Head of caudate nucleus (tissue), 42 donors: ENCODE measurements at regions not wholly inside any gene's neighbourhood (a gene's known extent, or its start where the extent isn't known, plus 50 kb on each side); places are given as distances from the start of the nearest gene placed in this dataset.
"Not testable (repeated sequence)": the region's sequence is repeated elsewhere in the genome, so short reads cannot be mapped to it uniquely, and the experiment has no call there.

Experiments
- DNase-seq, 42 donors: peaks; one replicate each; pipeline versions ENCODE4 v3.0.0 to v3.0.0-alpha.2; 2020 to 2021; ENCODE audit warnings: mixed read lengths in 7 of 42
- intact Hi-C: fragments of 100-400 bp; cut with DNase I; formaldehyde crosslinking; loops from one replicate; pipeline ENCODE4 v1.15.0; 2022

GRCh38 chr20:56762829-56763228, 133.7 kb downstream of the TFAP2C start:
- intact Hi-C loops, result no loop called here
- no peak for DNase-seq

GRCh38 chr20:56764671-56765070, 135.6 kb downstream of the TFAP2C start:
- intact Hi-C loops, result no loop called here
- no peak for DNase-seq

GRCh38 chr20:56765172-56766073, 136.3 kb downstream of the TFAP2C start:
- intact Hi-C loops, result no loop called here
- DNase-seq, result no peak

DNA sequence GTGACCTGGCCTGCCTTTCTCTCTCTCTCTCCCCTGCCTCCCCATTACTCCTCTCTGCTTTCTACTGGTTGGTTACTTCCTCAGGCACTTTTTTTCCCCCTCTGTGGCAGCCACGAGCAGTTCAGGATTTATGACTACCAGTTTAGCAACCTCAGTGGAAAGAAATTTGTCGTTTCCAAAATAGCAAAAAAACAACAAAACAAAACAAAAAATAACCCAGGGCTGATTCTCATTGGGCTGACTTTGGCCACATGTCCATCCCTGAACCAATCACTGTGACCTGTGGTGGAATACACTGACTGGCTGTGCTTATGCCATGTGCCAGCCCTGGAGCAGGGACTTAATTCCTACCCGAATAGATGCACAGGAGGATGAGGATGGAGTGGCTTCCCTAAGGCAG, 137.4 kb downstream of the TFAP2C start:
- DNase-seq, result no peak
- intact Hi-C loops, result no loop called here

DNA sequence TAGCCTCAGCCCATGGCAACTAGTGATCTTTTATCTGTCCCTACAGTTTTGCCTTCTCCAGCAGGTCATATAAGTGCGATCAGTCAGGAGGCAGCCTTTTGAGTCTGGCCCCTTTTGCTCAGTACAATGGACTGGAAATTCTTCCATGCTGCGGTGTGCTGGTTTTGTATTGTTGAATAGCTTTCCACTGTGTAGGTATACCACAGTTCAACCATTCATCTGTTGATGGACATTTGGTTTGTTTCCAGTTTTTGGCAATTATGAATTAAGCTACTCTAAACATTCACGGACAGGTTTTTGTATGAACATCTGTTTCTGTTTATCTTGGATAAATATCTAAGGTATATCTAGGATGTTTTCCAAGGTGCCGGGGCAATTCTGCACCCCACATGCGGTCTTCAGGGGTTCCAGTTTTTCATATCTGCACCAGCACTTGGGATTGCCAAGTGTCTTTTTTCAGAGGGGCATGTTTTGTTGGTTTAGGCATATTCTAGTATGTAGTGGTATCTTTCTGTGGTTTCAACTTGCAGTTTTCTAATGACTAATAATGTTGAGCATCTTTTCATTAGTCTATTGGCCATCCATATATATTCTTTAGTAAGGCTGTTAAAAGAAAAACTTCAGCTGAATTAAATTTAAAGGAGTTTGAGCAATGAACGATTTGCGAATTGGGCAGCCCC, 141.0 kb downstream of the TFAP2C start:
- intact Hi-C loops, result no loop called here
- DNase-seq, result no peak

DNA sequence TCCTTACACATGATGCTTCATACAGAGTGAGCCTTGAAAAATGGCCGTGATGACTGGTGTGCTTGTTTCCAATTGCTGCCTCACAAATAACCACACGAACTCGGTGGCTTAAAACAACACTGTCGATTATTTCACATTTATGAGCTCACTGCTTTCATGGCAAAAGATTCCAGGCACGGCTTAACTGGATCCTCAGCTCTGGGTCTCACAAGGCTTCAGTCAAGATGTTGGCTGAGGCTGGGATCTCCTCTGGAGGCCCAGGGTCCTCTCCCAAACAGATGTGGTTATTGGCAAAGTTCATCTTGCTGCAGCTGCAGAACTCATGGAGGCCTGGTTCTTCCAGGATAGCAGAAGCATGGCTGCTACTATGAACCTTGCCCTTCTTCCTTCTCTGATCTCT, 144.6 kb downstream of the TFAP2C start:
- DNase-seq, result no peak
- intact Hi-C loops, result no loop called here

DNA sequence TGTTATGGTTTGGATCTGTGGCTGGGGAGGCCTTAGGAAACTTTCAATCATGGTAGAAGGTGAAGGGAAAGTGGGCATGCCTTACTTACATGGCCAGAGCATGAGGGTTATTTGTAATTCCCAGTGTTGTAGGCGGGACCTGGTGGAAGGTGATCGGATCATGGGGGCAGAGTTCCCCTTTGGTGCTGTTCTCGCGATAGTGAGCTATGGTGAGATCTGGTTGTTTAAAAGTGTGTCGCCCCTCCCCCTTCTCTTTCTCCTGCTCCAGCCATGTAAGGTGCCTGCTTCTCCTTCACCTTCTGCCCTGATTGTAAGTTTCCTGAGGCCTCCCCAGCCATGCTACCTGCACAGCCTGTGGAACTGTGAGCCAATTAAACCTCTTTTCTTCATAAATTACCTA, 145.8 kb downstream of the TFAP2C start:
- DNase-seq, result no peak
- intact Hi-C loops, result no loop called here

DNA sequence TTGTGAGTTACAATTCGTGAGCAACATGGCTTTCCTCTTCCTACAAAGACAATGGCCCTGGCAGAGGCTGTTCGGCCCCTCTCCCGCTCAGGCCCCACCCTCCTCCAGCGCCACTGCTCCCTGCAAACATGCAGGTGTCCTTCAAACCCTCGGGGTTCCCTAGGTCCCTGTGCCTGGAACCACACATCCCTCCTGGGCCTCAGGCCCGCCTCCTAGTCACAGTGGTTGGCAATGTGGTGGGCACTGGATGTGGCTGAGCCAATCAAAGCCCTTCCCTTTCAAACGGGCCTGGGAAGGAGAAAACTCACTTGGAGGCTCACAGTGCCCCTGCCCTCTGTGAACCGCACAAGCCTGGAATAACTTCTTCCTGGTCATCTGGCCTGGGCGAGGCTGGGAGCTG, 147.2 kb downstream of the TFAP2C start:
- intact Hi-C loops, result no loop called here
- DNase-seq, result no peak

DNA sequence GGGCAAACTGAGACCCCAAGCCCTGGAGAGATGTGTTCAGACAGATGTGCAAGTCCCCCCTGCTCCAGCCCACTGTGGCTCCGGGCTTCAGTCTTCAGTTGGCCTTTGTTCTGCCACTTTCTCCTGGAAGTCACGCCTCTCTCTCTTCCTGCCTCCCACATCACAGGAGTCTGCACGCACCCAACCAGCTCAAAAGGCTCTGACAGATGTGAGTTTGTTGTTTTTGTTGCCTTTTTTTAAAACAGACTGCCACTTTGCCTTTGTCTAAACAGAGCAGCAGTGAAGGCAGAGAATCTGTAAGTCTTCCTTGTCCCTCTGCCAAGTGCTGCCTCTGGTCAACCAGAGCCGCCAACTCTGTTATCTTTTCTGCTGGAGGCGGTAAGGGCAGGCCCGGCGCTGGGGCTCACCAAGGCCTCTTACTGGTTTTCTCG, 149.7 kb downstream of the TFAP2C start:
- DNase-seq, result no peak
- intact Hi-C loops, result no loop called here

DNA sequence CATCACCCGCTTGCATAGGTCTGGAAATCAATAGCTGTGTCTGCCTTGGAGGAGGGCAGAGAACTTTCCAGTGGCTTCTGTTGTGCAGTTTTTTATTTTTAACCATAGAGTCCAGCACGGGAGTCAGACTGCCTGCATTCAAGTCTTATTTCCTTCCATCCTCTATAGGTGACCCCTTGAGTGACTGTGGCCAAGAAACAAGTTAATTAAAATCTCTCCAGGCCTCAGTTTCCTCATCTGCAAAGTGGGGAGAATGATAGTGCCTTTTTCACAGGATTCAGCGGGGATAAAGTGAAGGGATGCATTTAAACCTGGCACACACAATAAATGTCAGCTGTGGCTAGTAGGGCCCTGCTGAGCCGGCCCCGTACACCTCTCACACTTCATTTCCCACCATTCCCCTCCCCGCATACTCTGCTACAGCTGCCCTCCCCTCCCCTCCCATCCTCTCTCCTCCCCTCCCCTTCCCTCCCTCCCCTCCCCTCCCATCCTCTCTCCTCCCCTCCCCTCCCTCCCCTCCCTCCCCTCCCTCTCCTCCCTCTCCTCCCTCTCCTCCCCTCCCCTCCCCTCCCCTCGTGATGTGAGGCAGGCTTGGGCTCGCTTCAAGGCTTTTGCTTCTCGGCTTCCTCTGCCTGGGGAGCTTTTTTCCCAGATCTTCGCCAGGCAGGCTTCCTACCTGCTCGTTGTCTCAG, 150.5 kb downstream of the TFAP2C start:
- DNase-seq, result no peak
- intact Hi-C loops, result no loop called here

DNA sequence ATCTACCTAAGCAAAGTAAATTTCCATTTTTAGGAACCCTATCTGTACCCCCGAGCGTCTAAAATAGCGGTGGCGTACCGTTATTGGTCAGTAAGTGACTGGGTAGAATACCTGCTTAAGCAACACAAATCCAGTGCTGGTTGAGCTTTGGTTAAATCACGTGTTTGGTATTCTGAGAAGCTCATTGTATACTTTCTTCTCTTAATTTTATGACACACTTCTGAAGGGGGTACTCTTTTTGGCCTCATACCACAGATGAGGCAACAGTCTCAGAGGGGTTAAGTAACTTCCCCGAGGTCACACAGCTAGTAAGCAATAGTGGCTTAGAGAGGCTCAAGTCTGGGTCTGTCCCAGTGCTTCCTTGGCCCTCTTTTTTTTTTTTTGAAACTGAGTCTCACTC, 151.2 kb downstream of the TFAP2C start:
- intact Hi-C loops, result no loop called here
- DNase-seq, result no peak

DNA sequence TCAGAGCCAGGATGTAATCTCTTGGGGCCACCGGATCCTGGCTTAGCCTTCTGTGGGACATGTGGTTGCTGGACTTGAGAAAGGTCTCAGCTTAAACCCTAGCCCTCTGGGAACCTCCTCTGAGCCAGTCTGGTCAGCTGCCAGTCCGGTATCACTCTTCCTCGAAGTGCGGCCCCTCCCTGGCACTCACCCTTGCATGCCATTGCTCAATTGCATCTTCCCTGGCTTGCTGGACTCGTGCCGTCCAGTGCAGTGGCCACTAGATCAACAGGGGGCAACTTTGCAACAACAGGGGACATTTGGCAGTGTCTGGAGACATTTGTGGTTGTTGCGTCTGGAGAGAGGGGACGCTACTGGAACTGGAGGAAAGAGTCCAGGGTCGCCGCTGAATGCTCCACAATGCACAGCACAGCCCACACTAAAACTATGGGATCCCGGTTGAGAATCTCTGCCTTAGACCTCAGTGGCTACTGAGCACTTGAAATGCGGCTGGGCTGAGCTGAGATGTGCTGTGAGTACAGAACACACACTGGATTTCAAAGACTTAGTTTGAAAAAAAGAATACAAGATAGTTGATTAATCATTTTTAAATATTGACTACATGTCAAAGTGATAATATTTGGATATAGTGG, 152.1 kb downstream of the TFAP2C start:
- no peak for DNase-seq
- intact Hi-C loops, result no loop called here

DNA sequence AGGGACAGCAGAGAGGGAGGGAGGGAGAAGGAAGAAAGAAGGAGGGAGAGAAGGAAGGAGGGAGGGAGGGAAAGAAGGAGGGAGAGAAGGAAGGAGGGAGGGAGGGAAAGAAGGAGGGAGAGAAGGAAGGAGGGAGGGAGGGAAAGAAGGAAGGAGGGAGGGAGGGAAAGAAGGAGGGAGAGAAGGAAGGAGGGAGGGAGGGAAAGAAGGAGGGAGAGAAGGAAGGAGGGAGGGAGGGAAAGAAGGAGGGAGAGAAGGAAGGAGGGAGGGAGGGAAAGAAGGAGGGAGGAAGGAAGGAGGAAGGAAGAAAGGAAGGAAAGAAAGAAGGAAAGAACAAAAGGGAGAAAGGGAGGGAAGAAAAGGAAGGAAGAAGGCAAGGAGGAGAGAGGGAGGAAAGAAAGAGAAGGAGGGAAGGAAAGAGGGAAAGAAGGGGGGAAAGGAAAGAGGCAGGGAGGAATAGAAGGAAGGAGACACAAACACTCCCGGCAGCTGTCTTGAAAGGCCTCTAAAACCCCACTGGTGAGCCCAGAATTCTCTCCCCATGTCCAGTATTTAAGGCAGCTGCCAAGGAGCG, 153.0 kb downstream of the TFAP2C start:
- intact Hi-C loops, DNase-seq: not testable (repeated sequence)

GRCh38 chr20:56782814-56783213, 153.7 kb downstream of the TFAP2C start:
- intact Hi-C loops, DNase-seq: not testable (repeated sequence)

DNA sequence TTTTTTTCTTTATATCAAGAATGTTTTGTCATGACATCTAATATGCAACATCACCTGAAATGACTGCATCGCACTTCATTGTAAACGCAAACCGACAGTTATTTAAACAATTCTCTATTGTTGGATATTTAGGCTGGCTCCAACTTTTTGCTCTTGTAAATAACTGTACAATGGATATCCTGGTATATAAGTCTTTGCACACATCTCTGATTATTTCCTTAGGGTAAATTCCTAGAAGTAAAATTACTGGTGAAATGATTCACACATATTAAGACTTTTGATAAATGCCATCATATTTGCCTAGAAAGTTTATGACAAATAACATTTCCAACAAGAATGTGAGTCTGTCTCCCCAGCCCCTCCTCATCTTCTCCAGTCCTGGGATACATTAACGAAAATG, 154.7 kb downstream of the TFAP2C start:
- intact Hi-C loops, result no loop called here
- DNase-seq, result no peak

- intact Hi-C loops, result no loop called here
- DNase-seq, result no peak
Observed at GRCh38 chr20:56786503-56786902, 157.4 kb downstream of the TFAP2C start.

DNA sequence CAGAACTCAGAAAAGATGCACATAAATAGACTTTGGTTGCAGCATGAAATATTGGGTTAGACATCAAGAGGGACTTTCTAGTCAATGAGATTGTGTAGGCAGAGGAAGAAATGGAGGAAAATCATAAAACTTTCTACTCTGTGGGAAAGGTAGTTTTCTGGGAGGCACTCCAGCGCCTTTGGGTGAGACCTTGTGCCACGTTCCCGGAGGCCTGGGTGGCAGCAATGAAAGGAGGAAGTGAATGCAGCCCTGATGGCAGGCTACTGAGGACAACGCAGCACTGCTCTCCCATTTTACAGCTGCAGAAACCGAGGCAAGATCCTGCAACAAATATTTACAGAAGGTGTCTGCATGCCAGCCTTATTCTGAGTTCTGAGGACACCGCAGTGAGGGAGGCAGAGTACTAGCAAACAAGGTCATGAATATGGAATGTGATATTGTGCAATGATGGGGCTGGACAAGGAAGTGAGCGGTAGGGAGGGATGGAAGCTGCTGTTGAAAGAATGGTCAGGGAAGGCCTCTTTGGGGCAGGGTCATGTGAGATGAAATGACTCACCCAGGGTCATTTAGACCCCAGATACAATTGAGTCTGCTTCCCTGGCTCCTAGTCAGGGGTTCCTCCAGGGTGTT, 159.1 kb downstream of the TFAP2C start:
- no peak for DNase-seq
- intact Hi-C loops, result no loop called here

GRCh38 chr20:56788671-56789610, 159.8 kb downstream of the TFAP2C start:
- no peak for DNase-seq
- intact Hi-C loops, result no loop called here
